Right lobe of liver (tissue), 6 donors: ENCODE measurements at regions not wholly inside any gene's neighbourhood (a gene's known extent, or its start where the extent isn't known, plus 50 kb on each side); places are given as distances from the start of the nearest gene placed in this dataset.

Experiments used
- ATAC-seq, 4 donors: fragments of 200-7000 bp; cut with Tn5 transposase; one replicate each; pipeline ENCODE4 v1.9.1; 2020; ENCODE audit warnings: mild to moderate bottlenecking in 4 of 4, moderate library complexity in 4 of 4
- DNase-seq, 3 donors: peaks; one replicate each; pipeline ENCODE4 v3.0.0-alpha.2; 2020
- H3K27ac ChIP-seq, 3 donors: fragments of 200-600 bp; one replicate each; pipeline ENCODE4 v1.8.0; 2022
- H3K27me3 ChIP-seq, 2 donors: fragments of 200-600 bp; one replicate each; pipeline ENCODE4 v1.8.0; 2022
- H3K36me3 ChIP-seq, 4 donors: fragments of 200-600 bp; sonication (generic) in 1 of 4; one replicate each; pipeline versions ENCODE4 v1.5.1 to v1.8.0; 2017 to 2022; ENCODE audit warnings: control low read depth in 1 of 4
- H3K4me1 ChIP-seq, 4 donors: fragments of 200-600 bp; sonication (generic) in 1 of 4; one replicate each; pipeline versions ENCODE4 v1.5.1 to v1.8.0; 2017 to 2022; ENCODE audit warnings: control low read depth in 1 of 4
- H3K4me3 ChIP-seq, 3 donors: fragments of 200-600 bp; one replicate each; pipeline ENCODE4 v1.8.0; 2022
- H3K9me3 ChIP-seq, 4 donors: fragments of 200-600 bp; sonication (generic) in 1 of 4; one replicate each; pipeline versions ENCODE4 v1.5.1 to v1.8.0; 2017 to 2022; ENCODE audit warnings: control low read depth in 1 of 4
- CTCF ChIP-seq, 4 donors: fragments of 200-600 bp in 3 of 4; fragments of 450-650 bp in 1 of 4; IDR thresholded peaks; one replicate each; pipeline versions ENCODE4 v1.5.1 to v1.8.0; 2016 to 2022; ENCODE audit warnings: antibody characterized with exemption in 4 of 4, mild to moderate bottlenecking in 2 of 4
- POLR2A ChIP-seq: fragments of 450-650 bp; IDR thresholded peaks from one replicate; pipeline ENCODE4 v1.6.1; 2017; ENCODE audit warnings: antibody characterized with exemption, mild to moderate bottlenecking
- WGBS: methylation state at CpG from one replicate; pipeline ENCODE4 v1.1.6; 2018; ENCODE audit warnings: low coverage, low lambda C conversion rate; ENCODE audit not compliant: insufficient coverage; ENCODE audit errors: missing lambda C conversion rate; 5-methylcytosine and 5-hydroxymethylcytosine counted together
- intact Hi-C, 2 donors: fragments of 100-400 bp; cut with DNase I; formaldehyde crosslinking; loops; one replicate each; pipeline versions ENCODE4 v1.11.2 to v1.14.1; 2022
- donor health status: DM: no; HTN: yes; CAD: no.
- donor health status: DM: no; HTN: no; CAD: no.
- donor health status: DM: no; HTN: no; CAD: no.
- donor health status: DM: no; HTN: yes; CAD: no.
- donor health status: DM: no; HTN: yes; CAD: no.

- DNase-seq (no peak), ATAC-seq (no peak)
- Histone ChIP-seq H3K27me3 (no peaks in the 10 kb centered on the region), H3K9me3 (no peaks in the 10 kb centered on the region), H3K4me3 (no peak overlapping the region), H3K4me1 (no peaks in the 10 kb centered on the region), H3K36me3 (no peaks in the 10 kb centered on the region), H3K27ac (no peak overlapping the region)
- intact Hi-C loops, result no loop called here
- no peak for TF ChIP-seq CTCF (IDR thresholded peaks at IDR 0.05)
- WGBS, result 54% methylated on average over 3 of the region's 5 CpGs
These were observed 125.1 kb upstream of the COL5A1 start for GRCh38 chr9:134516464-134516863.

- no peak overlapping the region for H3K4me3 ChIP-seq
- H3K9me3 ChIP-seq, result no peaks in the 10 kb centered on the region
- TF ChIP-seq CTCF (IDR thresholded peaks at IDR 0.05) (no peak), POLR2A (no peak)
- no peaks in the 10 kb centered on the region for H3K27me3 ChIP-seq
- no peak for ATAC-seq
- H3K27ac ChIP-seq, result no peak overlapping the region
- no peaks in the 10 kb centered on the region for H3K4me1 ChIP-seq
- no peaks in the 10 kb centered on the region for H3K36me3 ChIP-seq
- no peak for DNase-seq
- intact Hi-C loops, result no loop called here
- 65% methylated on average over 10 of the region's 18 CpGs for WGBS
These were observed 124.4 kb upstream of the COL5A1 start for GRCh38 chr9:134517069-134517680.

- TF ChIP-seq CTCF (IDR thresholded peaks at IDR 0.05) (no peak), POLR2A (no peak)
- no peak for ATAC-seq
- Histone ChIP-seq H3K27ac (no peak overlapping the region), H3K27me3 (no peaks in the 10 kb centered on the region), H3K4me1 (no peaks in the 10 kb centered on the region), H3K4me3 (no peak overlapping the region), H3K36me3 (no peaks in the 10 kb centered on the region), H3K9me3 (no peaks in the 10 kb centered on the region)
- intact Hi-C loops, result no loop called here
- DNase-seq, result peak in 1 of 3 donors; percentile 46
- 0% methylated on average over 1 of the region's 28 CpGs for WGBS
These were observed 123.5 kb upstream of the COL5A1 start for GRCh38 chr9:134518004-134518606.

GRCh38 chr9:134519375-134520070 is 122.1 kb upstream of the COL5A1 start:
- H3K36me3 ChIP-seq, result no peaks in the 10 kb centered on the region
- no peaks in the 10 kb centered on the region for H3K4me1 ChIP-seq
- ATAC-seq, result peak in 1 of 4 donors; percentile 16
- intact Hi-C loops, result no loop called here
- WGBS, result 50% methylated on average over 2 of the region's 15 CpGs
- H3K27ac ChIP-seq, result no peak overlapping the region
- DNase-seq, result no peak
- H3K4me3 ChIP-seq, result no peak overlapping the region
- no peaks in the 10 kb centered on the region for H3K27me3 ChIP-seq
- no peaks in the 10 kb centered on the region for H3K9me3 ChIP-seq
- no peak for TF ChIP-seq CTCF (IDR thresholded peaks at IDR 0.05)
